D721Med (cell line): ENCODE measurements at regions not wholly inside any gene's neighbourhood (a gene's known extent, or its start where the extent isn't known, plus 50 kb on each side); places are given as distances from the start of the nearest gene placed in this dataset.

Experiments used
- DNase-seq: peaks from one replicate; pipeline ENCODE4 v3.0.0; 2011; ENCODE audit warnings: low spot score; ENCODE audit not compliant: insufficient read length
- FAIRE-seq: peaks from 2 replicates; lab custom pipeline; 2011; peaks lifted over from hg19 to GRCh38; lab: Jason Lieb, UNC
- TF ChIP-seq, protein P1 (sequence below): IDR thresholded peaks from 2 replicates; pipeline ENCODE4 v1.5.1; 2012; ENCODE audit warnings: mild to moderate bottlenecking, control low read depth; ENCODE audit not compliant: insufficient read depth; ENCODE audit errors: missing control alignments

GRCh38 chr6:91654357-91654756 lies 1067.5 kb upstream of the MAP3K7 start:
- FAIRE-seq (peak; percentile 46), DNase-seq (no peak)
- TF ChIP-seq, protein P1, sequence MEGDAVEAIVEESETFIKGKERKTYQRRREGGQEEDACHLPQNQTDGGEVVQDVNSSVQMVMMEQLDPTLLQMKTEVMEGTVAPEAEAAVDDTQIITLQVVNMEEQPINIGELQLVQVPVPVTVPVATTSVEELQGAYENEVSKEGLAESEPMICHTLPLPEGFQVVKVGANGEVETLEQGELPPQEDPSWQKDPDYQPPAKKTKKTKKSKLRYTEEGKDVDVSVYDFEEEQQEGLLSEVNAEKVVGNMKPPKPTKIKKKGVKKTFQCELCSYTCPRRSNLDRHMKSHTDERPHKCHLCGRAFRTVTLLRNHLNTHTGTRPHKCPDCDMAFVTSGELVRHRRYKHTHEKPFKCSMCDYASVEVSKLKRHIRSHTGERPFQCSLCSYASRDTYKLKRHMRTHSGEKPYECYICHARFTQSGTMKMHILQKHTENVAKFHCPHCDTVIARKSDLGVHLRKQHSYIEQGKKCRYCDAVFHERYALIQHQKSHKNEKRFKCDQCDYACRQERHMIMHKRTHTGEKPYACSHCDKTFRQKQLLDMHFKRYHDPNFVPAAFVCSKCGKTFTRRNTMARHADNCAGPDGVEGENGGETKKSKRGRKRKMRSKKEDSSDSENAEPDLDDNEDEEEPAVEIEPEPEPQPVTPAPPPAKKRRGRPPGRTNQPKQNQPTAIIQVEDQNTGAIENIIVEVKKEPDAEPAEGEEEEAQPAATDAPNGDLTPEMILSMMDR = no peak

- FAIRE-seq (no peak), DNase-seq (no peak)
- TF ChIP-seq, protein P1 = no peak
Measured at GRCh38 chr6:91653895-91654294, 1067.0 kb upstream of the MAP3K7 start.

GRCh38 chr6:91653076-91653723 lies 1066.3 kb upstream of the MAP3K7 start:
- FAIRE-seq = peak; percentile 86
- TF ChIP-seq, protein P1 = no peak
- peak; percentile 20 for DNase-seq

GRCh38 chr6:91646649-91647048 lies 1059.8 kb upstream of the MAP3K7 start:
- FAIRE-seq (no peak), DNase-seq (no peak)
- TF ChIP-seq, protein P1 = no peak

GRCh38 chr6:91645811-91646210 lies 1058.9 kb upstream of the MAP3K7 start:
- no peak for FAIRE-seq
- no peak for DNase-seq
- TF ChIP-seq, protein P1 = no peak

- FAIRE-seq = no peak
- TF ChIP-seq, protein P1 = no peak
Measured at GRCh38 chr6:91637217-91637616, 1050.3 kb upstream of the MAP3K7 start.

DNA sequence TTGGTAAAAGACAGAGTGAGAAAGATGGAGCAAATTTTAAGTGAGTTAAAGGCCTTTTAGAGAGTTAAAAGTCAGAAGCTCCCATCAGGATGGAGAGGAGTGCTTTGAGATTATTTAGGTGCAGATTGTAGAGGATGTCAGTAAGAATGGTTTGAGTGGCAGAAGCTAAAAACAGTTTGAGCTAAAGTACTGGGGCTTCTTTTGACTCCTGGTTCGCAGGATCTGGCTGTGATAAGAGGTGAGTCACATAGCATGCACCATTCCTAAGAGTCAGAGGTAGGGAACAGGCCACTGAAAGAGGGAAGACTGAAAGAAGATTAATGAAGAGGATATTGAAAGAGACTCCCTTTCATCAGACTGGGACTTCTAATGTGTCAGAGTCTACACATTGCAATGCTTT lies 1047.9 kb upstream of the MAP3K7 start:
- TF ChIP-seq, protein P1 = no peak
- FAIRE-seq (no peak), DNase-seq (no peak)

More at GRCh38 chr6:91637217-91637616, 1050.3 kb upstream of the MAP3K7 start:
- DNase-seq = no peak
